HCT116 (cell line): ENCODE measurements at regions not wholly inside any gene's neighbourhood (a gene's known extent, or its start where the extent isn't known, plus 50 kb on each side); places are given as distances from the start of the nearest gene placed in this dataset.
A peak's percentile ranks its signal among the peaks of the same experiment; 100 is the strongest.

ENCODE experiments used
- ATAC-seq: fragments of 200-7000 bp; cut with Tn5 transposase; 2 replicates; pipeline ENCODE4 v1.9.1; 2020; ENCODE audit warnings: mild to moderate bottlenecking, moderate library complexity
- BruUV-seq: library from RNA; stranded (reverse); fragments of 400-500 nt; replicated peaks from 2 replicates; lab custom pipeline; 2021; lab: Mats Ljungman, UMichigan
- CTCF ChIA-PET: fragments of 300-600 bp; sonication (Branson Sonifier 250); formaldehyde crosslinking; loops from one replicate; lab custom pipeline; 2021; ENCODE audit warnings: antibody characterized with exemption; lab: Charles Lee
- POLR2A ChIA-PET: fragments of 300-600, 350-600 bp; sonication (Branson Sonifier 250); formaldehyde crosslinking; loops from one replicate; lab custom pipeline; 2021; ENCODE audit warnings: antibody characterized with exemption; lab: Charles Lee
- RAD21 ChIA-PET, 2 experiments: fragments of 300-600 bp; sonication (Branson Sonifier 250); formaldehyde crosslinking; loops; one replicate each; lab custom pipeline; 2023; ENCODE audit warnings: low total read pairs in 2 of 2; ENCODE audit not compliant: uncharacterized antibody in 2 of 2, unreplicated experiment in 2 of 2, low non-redundant PET in 1 of 2; lab: Charles Lee
- DNase-seq: peaks from one replicate; pipeline ENCODE4 v3.0.0-alpha.2; 2010; ENCODE audit warnings: low read depth, low spot score
- H2AFZ ChIP-seq: fragments of 200-600 bp; shearing (Covaris generic), sonication (generic); 2 replicates; pipeline ENCODE4 v1.6.1; 2017; ENCODE audit warnings: low read depth, mixed run types, mixed read lengths, antibody characterized with exemption, low read length; ENCODE audit not compliant: poor library complexity, severe bottlenecking
- H3K27ac ChIP-seq: 2 replicates; pipeline ENCODE4 v1.5.1; 2012; ENCODE audit warnings: low read depth, low read length
- H3K27me3 ChIP-seq: fragments of 200-600 bp; sonication (generic); 2 replicates; pipeline ENCODE4 v1.6.1; 2016; ENCODE audit warnings: mixed run types, low read length, mixed read lengths; ENCODE audit not compliant: insufficient read depth
- H3K36me3 ChIP-seq, 2 experiments: fragments of 200-500 bp in 1 of 2; fragments of 200-600 bp in 1 of 2; sonication (Bioruptor generic) in 1 of 2; sonication (generic) in 1 of 2; 2 replicates each; pipeline versions ENCODE4 v1.5.1 to v1.6.1; 2014 to 2016; ENCODE audit warnings: low read length in 2 of 2, inconsistent platforms in 1 of 2, mixed read lengths in 1 of 2, mixed run types in 1 of 2; ENCODE audit not compliant: insufficient read depth in 2 of 2, control insufficient read depth in 1 of 2
- H3K4me1 ChIP-seq, 2 experiments: fragments of 200-600 bp in 1 of 2; sonication (generic) in 1 of 2; 2 replicates each; pipeline versions ENCODE4 v1.5.1 to v1.6.1; 2012 to 2017; ENCODE audit warnings: low read length in 2 of 2, inconsistent platforms in 1 of 2, mild to moderate bottlenecking in 1 of 2, mixed read lengths in 1 of 2, mixed run types in 1 of 2, moderate library complexity in 1 of 2; ENCODE audit not compliant: insufficient read depth in 2 of 2, control insufficient read depth in 1 of 2
- H3K4me2 ChIP-seq: fragments of 200-600 bp; sonication (generic); 2 replicates; pipeline ENCODE4 v1.6.1; 2017; ENCODE audit warnings: mixed run types, low read length, mixed read lengths
- H3K4me3 ChIP-seq, 2 experiments: fragments of 200-600 bp in 1 of 2; sonication (generic) in 1 of 2; replicated peaks in 1 of 2; 2 replicates each; pipeline ENCODE4 v1.5.1; 2011 to 2016; ENCODE audit warnings: low read length in 2 of 2, control low read depth in 1 of 2, low read depth in 1 of 2, mild to moderate bottlenecking in 1 of 2, mixed read lengths in 1 of 2, mixed run types in 1 of 2
- H3K79me2 ChIP-seq: fragments of 200-600 bp; sonication (generic); 2 replicates; pipeline ENCODE4 v1.6.1; 2017; ENCODE audit warnings: mild to moderate bottlenecking, mixed run types, low read length, moderate library complexity, mixed read lengths; ENCODE audit not compliant: insufficient read depth
- H3K9ac ChIP-seq: fragments of 200-600 bp; sonication (generic); 2 replicates; pipeline ENCODE4 v1.6.1; 2016; ENCODE audit warnings: low read length, mixed read lengths
- H3K9me2 ChIP-seq: fragments of 200-600 bp; sonication (generic), shearing (Covaris generic); 2 replicates; pipeline ENCODE4 v1.6.1; 2017; ENCODE audit warnings: mixed run types, mild to moderate bottlenecking, moderate library complexity; ENCODE audit not compliant: insufficient read depth
- H3K9me3 ChIP-seq, 2 experiments: fragments of 200-500 bp in 1 of 2; fragments of 200-600 bp in 1 of 2; sonication (Bioruptor generic) in 1 of 2; sonication (generic) in 1 of 2; 2 replicates each; pipeline ENCODE4 v1.6.1; 2014 to 2017; ENCODE audit warnings: low read length in 2 of 2, mixed read lengths in 2 of 2, inconsistent platforms in 1 of 2, low read depth in 1 of 2, mild to moderate bottlenecking in 1 of 2, mixed run types in 1 of 2, moderate library complexity in 1 of 2; ENCODE audit not compliant: control insufficient read depth in 1 of 2, insufficient read depth in 1 of 2
- H4K20me1 ChIP-seq: fragments of 200-600 bp; sonication (generic), shearing (Covaris generic); 2 replicates; pipeline ENCODE4 v1.6.1; 2017; ENCODE audit warnings: mixed run types, mild to moderate bottlenecking, moderate library complexity; ENCODE audit not compliant: insufficient read depth
- ATF3 ChIP-seq: IDR thresholded peaks from 2 replicates; pipeline ENCODE4 v1.6.1; 2012
- CBX3 ChIP-seq: IDR thresholded peaks from 2 replicates; pipeline ENCODE4 v1.6.1; 2012; ENCODE audit warnings: low read depth
- EGR1 ChIP-seq: IDR thresholded peaks from 2 replicates; pipeline ENCODE4 v1.6.1; 2012; ENCODE audit warnings: low read depth
- EZH2 ChIP-seq: fragments of 200-600 bp; sonication (generic); IDR thresholded peaks from 2 replicates; pipeline ENCODE4 v1.6.1; 2017; ENCODE audit warnings: antibody characterized with exemption, mixed run types
- EZH2phosphoT487 ChIP-seq: fragments of 200-600 bp; IDR thresholded peaks from 2 replicates; pipeline ENCODE4 v1.6.1; 2018; ENCODE audit warnings: antibody characterized with exemption, borderline replicate concordance
- FOSL1 ChIP-seq: IDR thresholded peaks from 2 replicates; pipeline ENCODE4 v1.6.1; 2012; ENCODE audit warnings: low read depth
- JUND ChIP-seq: IDR thresholded peaks from 2 replicates; pipeline ENCODE4 v1.6.1; 2012
- POLR2AphosphoS5 ChIP-seq: IDR thresholded peaks from 2 replicates; pipeline ENCODE4 v1.6.1; 2011; ENCODE audit warnings: mild to moderate bottlenecking, low read depth, low read length, moderate library complexity
- RAD21 ChIP-seq: IDR thresholded peaks from 2 replicates; pipeline ENCODE4 v1.6.1; 2012; ENCODE audit warnings: low read depth, mild to moderate bottlenecking
- SP1 ChIP-seq: IDR thresholded peaks from 2 replicates; pipeline ENCODE4 v1.6.1; 2012; ENCODE audit warnings: low read depth
- SRF ChIP-seq: IDR thresholded peaks from 2 replicates; pipeline ENCODE4 v1.6.1; 2012; ENCODE audit warnings: low read depth
- TCF7L2 ChIP-seq: IDR thresholded peaks from 2 replicates; pipeline ENCODE4 v1.7.0; 2011; ENCODE audit warnings: borderline replicate concordance, inconsistent platforms; ENCODE audit not compliant: insufficient read depth, insufficient read length; ENCODE audit errors: extremely low read depth
- ZBTB33 ChIP-seq: IDR thresholded peaks from 2 replicates; pipeline ENCODE4 v1.6.1; 2011; ENCODE audit warnings: mild to moderate bottlenecking, low read length, moderate library complexity; ENCODE audit not compliant: insufficient replicate concordance; ENCODE audit errors: extremely low read depth
- ZFX ChIP-seq: fragments of 450-650 bp; IDR thresholded peaks from 2 replicates; pipeline ENCODE4 v1.6.1; 2017
- ZNF274 ChIP-seq: fragments of 200-500 bp; sonication (Bioruptor generic); IDR thresholded peaks from 2 replicates; pipeline ENCODE4 v1.6.1; 2014; ENCODE audit warnings: mild to moderate bottlenecking, low read depth, low read length, inconsistent platforms
- intact Hi-C: fragments of 100-400 bp; cut with micrococcal nuclease; formaldehyde crosslinking; loops from 2 replicates; pipeline ENCODE4 v1.10.0; 2022

GRCh38 chr22:27459999-27460398, 341.6 kb downstream of the MN1 start (continued):
- TF ChIP-seq ZBTB33 (no peak), FOSL1 (no peak), RAD21 (no peak), EZH2 (no peak), EGR1 (no peak), TCF7L2 (no peak)

GRCh38 chr22:27460591-27461347, 340.8 kb downstream of the MN1 start:
- no peak for TF ChIP-seq FOSL1
- no peak for TF ChIP-seq EGR1
- TF ChIP-seq JUND: no peak
- TF ChIP-seq SRF: no peak
- no peak for TF ChIP-seq EZH2phosphoT487
- TF ChIP-seq CBX3: no peak
- TF ChIP-seq ATF3: no peak
- TF ChIP-seq ZNF274: no peak
- TF ChIP-seq POLR2AphosphoS5: no peak
- no peak for TF ChIP-seq RAD21
- TF ChIP-seq ZFX: no peak
- no peak for TF ChIP-seq EZH2
- TF ChIP-seq SP1: no peak
- Histone ChIP-seq H3K79me2 (no peaks in the 10 kb centered on the region), H3K9me2 (no peaks in the 10 kb centered on the region), H3K9ac (no peak overlapping the region), H3K4me3 (no peak overlapping the region), H3K4me2 (peak overlapping the region; percentile 53), H4K20me1 (no peaks in the 10 kb centered on the region), H2AFZ (no peak overlapping the region), H3K4me1 (peaks cover 0 to 28% of the 10 kb centered on the region in 2 experiments; a peak in 2 of 4 replicates), H3K9me3 (no peaks in the 10 kb centered on the region), H3K27me3 (peaks cover 40% of the 10 kb centered on the region), H3K36me3 (no peaks in the 10 kb centered on the region), H3K27ac (no peak overlapping the region)
- DNase-seq (no peak), ATAC-seq (no peak)
- no TSS peak for BruUV-seq
- ChIA-PET CTCF (no interaction called here), RAD21 (no interaction called here), POLR2A (no interaction called here)
- intact Hi-C loops: no loop called here
